ENCODE measurements at regions not wholly inside any gene's neighbourhood (a gene's known extent, or its start where the extent isn't known, plus 50 kb on each side); places are given as distances from the start of the nearest gene placed in this dataset.

DNA sequence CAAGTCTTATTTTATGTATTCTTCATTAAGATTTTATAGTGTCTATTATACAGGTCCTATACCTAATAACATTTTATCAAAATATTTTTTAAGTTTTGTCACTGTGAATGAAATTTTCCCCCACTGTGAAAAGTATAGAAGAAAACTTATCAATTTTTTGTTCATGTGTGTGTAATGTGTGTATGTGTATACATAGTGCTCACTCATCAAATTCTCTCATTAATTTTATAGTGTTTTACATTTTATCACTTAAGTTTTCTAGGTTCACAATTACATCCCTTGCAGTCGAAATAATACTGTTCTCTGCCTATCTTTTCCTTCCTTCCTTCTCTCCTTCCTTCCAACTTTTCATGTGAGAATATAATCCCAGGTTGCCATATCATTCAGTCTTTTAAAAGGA, 93.2 kb upstream of the FBXO11 start:
- TF ChIP-seq, protein P1, sequence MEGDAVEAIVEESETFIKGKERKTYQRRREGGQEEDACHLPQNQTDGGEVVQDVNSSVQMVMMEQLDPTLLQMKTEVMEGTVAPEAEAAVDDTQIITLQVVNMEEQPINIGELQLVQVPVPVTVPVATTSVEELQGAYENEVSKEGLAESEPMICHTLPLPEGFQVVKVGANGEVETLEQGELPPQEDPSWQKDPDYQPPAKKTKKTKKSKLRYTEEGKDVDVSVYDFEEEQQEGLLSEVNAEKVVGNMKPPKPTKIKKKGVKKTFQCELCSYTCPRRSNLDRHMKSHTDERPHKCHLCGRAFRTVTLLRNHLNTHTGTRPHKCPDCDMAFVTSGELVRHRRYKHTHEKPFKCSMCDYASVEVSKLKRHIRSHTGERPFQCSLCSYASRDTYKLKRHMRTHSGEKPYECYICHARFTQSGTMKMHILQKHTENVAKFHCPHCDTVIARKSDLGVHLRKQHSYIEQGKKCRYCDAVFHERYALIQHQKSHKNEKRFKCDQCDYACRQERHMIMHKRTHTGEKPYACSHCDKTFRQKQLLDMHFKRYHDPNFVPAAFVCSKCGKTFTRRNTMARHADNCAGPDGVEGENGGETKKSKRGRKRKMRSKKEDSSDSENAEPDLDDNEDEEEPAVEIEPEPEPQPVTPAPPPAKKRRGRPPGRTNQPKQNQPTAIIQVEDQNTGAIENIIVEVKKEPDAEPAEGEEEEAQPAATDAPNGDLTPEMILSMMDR (IDR thresholded peaks at IDR 0.05), result no peak
- no peak for TF ChIP-seq POLR2A (IDR thresholded peaks at IDR 0.05)

Measured in right lobe of liver (tissue), 4 donors.